ENCODE measurements at regions not wholly inside any gene's neighbourhood (a gene's known extent, or its start where the extent isn't known, plus 50 kb on each side); places are given as distances from the start of the nearest gene placed in this dataset.
A peak's percentile ranks its signal among the peaks of the same experiment; 100 is the strongest.

DNA sequence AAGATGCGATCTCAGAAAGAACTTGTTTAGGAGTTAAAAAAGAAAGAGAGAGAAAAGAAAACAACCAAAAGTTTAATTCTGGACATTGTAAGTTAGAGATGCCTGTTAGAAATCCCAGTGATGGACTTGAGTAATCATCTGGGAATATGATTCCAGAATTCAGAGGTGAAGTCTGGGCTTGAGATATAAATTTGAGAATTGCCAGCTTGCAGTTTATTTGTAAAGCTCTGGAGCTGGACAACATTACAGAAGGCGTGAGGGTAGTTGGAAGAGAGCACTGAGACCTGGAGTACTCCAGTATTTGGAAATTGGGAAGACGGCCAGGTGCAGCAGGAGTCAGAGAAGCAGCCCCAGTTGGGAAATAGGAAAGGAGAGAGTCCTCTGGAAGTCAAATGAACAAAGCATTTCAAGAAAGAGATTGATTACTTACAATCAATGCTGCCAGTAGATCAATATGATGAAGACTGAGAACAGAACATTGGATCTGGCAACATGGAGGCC lies 128.8 kb upstream of the ARHGAP28 start:
- 53% methylated on average over 3 of the region's 3 CpGs for WGBS (ENCODE audit: low lambda C conversion rate)
- in situ Hi-C loops (cut with HindIII; ENCODE audit: extremely low pct_ligation_motif_present, low pct_unique_long_range_greater_than_20kb) = no loop called here

More for the DNA sequence above, 128.8 kb upstream of the ARHGAP28 start:
- DNase-seq (ENCODE audit: low spot score) = no peak
- intact Hi-C loops (cut with micrococcal nuclease; ENCODE audit: unreplicated experiment) = loop anchor here (5.0 kb wide), 1 partner anchor 287 kb away; no protein-coding TSS in a partner anchor
- no peak overlapping the region for H3K4me2 ChIP-seq (ENCODE audit: low read depth, low read length)
- no peaks in the 10 kb centered on the region for H3K9me3 ChIP-seq (ENCODE audit: low read length)
- TF ChIP-seq FIP1L1 (IDR thresholded peaks at IDR 0.05; ENCODE audit: borderline replicate concordance, insufficient read depth, low read depth, low read length) (no peak), NFYC (CRISPR knock-in tag; IDR thresholded peaks at IDR 0.05) (no peak), PHF20 (CRISPR knock-in tag; IDR thresholded peaks at IDR 0.05) (no peak), ZNF136 (CRISPR knock-in tag; IDR thresholded peaks at IDR 0.05; ENCODE audit: low read depth) (no peak), MAFF (IDR thresholded peaks at IDR 0.05; ENCODE audit: low read depth, low read length) (peak; percentile 56), MAFK (conservative IDR thresholded peaks at IDR 0.05 in 1 of 2, IDR thresholded peaks at IDR 0.05 in 1 of 2; ENCODE audit: low read length in 2 of 2) (peak; percentile 58 to 72; a peak in 3 of 4 replicates), PRDM4 (CRISPR knock-in tag; IDR thresholded peaks at IDR 0.05; ENCODE audit: borderline replicate concordance) (no peak), ATRX (CRISPR knock-in tag; IDR thresholded peaks at IDR 0.05; ENCODE audit: borderline replicate concordance) (no peak), ZUFSP (CRISPR knock-in tag; IDR thresholded peaks at IDR 0.05; ENCODE audit: borderline replicate concordance) (no peak)
- TF ChIP-seq, protein P1, sequence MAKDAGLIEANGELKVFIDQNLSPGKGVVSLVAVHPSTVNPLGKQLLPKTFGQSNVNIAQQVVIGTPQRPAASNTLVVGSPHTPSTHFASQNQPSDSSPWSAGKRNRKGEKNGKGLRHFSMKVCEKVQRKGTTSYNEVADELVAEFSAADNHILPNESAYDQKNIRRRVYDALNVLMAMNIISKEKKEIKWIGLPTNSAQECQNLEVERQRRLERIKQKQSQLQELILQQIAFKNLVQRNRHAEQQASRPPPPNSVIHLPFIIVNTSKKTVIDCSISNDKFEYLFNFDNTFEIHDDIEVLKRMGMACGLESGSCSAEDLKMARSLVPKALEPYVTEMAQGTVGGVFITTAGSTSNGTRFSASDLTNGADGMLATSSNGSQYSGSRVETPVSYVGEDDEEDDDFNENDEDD (CRISPR knock-in tag; IDR thresholded peaks at IDR 0.05; ENCODE audit: borderline replicate concordance) = no peak
- no peak overlapping the region for H3K9ac ChIP-seq (ENCODE audit: insufficient read depth, low read depth, low read length)
- no peaks in the 10 kb centered on the region for H3K79me2 ChIP-seq (ENCODE audit: insufficient read depth, low read length)
- ChIA-PET CTCF (ENCODE audit: low intra/inter-chr PET ratio, low total read pairs) (no interaction called here), POLR2A (no interaction called here)
- FAIRE-seq = no peak
- H3K27ac ChIP-seq (ENCODE audit: extremely low read length, insufficient read depth, low read length) = no peak overlapping the region
- ATAC-seq = no peak
- BruUV-seq (replicated peaks) = no TSS peak
- no peak overlapping the region for H3K4me3 ChIP-seq (replicated peaks in 1 of 3; ENCODE audit: insufficient read depth in 1 of 3, low read depth in 2 of 3, low read length in 3 of 3)
- H3K36me3 ChIP-seq (replicated peaks in 1 of 2; ENCODE audit: control insufficient read depth in 1 of 2, insufficient read depth in 2 of 2, low read length in 2 of 2) = no peaks in the 10 kb centered on the region
- no peaks in the 10 kb centered on the region for H3K4me1 ChIP-seq (ENCODE audit: insufficient read depth, low read length)
- no peaks in the 10 kb centered on the region for H4K20me1 ChIP-seq (ENCODE audit: insufficient read depth, low read length)
- no peak overlapping the region for H2AFZ ChIP-seq (ENCODE audit: low read length)
- H3K27me3 ChIP-seq (ENCODE audit: control insufficient read depth in 1 of 2, insufficient read depth in 2 of 2, low read length in 2 of 2) = peaks cover 0 to 8% of the 10 kb centered on the region in 2 experiments; a peak in 1 of 5 replicates
